Neural cell (in vitro differentiated cells): ENCODE measurements at regions not wholly inside any gene's neighbourhood (a gene's known extent, or its start where the extent isn't known, plus 50 kb on each side); places are given as distances from the start of the nearest gene placed in this dataset.

Experiments used
- H2AFZ ChIP-seq: fragments of 200-600, 300-800 bp; sonication (generic), shearing (Covaris generic); 2 replicates; pipeline ENCODE4 v1.6.0; 2014; ENCODE audit warnings: low read depth, mild to moderate bottlenecking, antibody characterized with exemption, low read length, moderate library complexity
- H3F3A ChIP-seq: fragments of 200-600 bp; shearing (Covaris generic); 2 replicates; pipeline ENCODE4 v1.6.1; 2016; ENCODE audit warnings: mild to moderate bottlenecking, moderate library complexity, mixed read lengths, antibody characterized with exemption, low read length; ENCODE audit not compliant: insufficient read depth, poor library complexity, severe bottlenecking
- H3K27ac ChIP-seq: fragments of 200-600, 300-800 bp; sonication (generic), shearing (Covaris generic); 2 replicates; pipeline ENCODE4 v1.5.1; 2014; ENCODE audit warnings: mild to moderate bottlenecking, low read length, moderate library complexity
- H3K27me3 ChIP-seq: fragments of 300-800, 200-600 bp; sonication (generic), shearing (Covaris generic); 2 replicates; pipeline ENCODE4 v1.6.0; 2014; ENCODE audit warnings: mild to moderate bottlenecking, low read depth, low read length, moderate library complexity; ENCODE audit not compliant: insufficient read depth
- H3K36me3 ChIP-seq: fragments of 300-800, 200-600 bp; sonication (generic), shearing (Covaris generic); 2 replicates; pipeline ENCODE4 v1.5.1; 2014; ENCODE audit warnings: mild to moderate bottlenecking, antibody characterized with exemption, low read length, moderate library complexity; ENCODE audit not compliant: insufficient read depth
- H3K4me2 ChIP-seq: fragments of 300-800, 200-600 bp; sonication (generic), shearing (Covaris generic); 2 replicates; pipeline ENCODE4 v1.6.0; 2014; ENCODE audit warnings: mild to moderate bottlenecking, low read length
- H3K4me3 ChIP-seq: fragments of 300-800, 200-600 bp; sonication (generic), shearing (Covaris generic); 2 replicates; pipeline ENCODE4 v1.5.1; 2014; ENCODE audit warnings: mild to moderate bottlenecking, low read length, moderate library complexity
- H3K79me2 ChIP-seq: fragments of 200-600 bp; shearing (Covaris generic); replicated peaks from 2 replicates; pipeline ENCODE4 v1.6.0; 2014; ENCODE audit warnings: mild to moderate bottlenecking, low read length, moderate library complexity; ENCODE audit not compliant: insufficient read depth
- H3K9ac ChIP-seq: fragments of 300-800, 200-600 bp; sonication (generic), shearing (Covaris generic); 2 replicates; pipeline ENCODE4 v1.6.1; 2016; ENCODE audit warnings: mild to moderate bottlenecking, low read length, mixed read lengths
- H3K9me2 ChIP-seq: fragments of 200-600 bp; shearing (Covaris generic); 2 replicates; pipeline ENCODE4 v1.6.1; 2016; ENCODE audit warnings: mild to moderate bottlenecking, low read length, mixed read lengths; ENCODE audit not compliant: insufficient read depth
- H3K9me3 ChIP-seq: fragments of 200-600, 300-800 bp; sonication (generic), shearing (Covaris generic); 2 replicates; pipeline ENCODE4 v1.6.1; 2016; ENCODE audit warnings: mild to moderate bottlenecking, mixed run types, low read length, moderate library complexity, mixed read lengths
- H4K20me1 ChIP-seq: fragments of 200-600 bp; shearing (Covaris generic); 2 replicates; pipeline ENCODE4 v1.6.1; 2016; ENCODE audit warnings: mild to moderate bottlenecking, mixed run types; ENCODE audit not compliant: insufficient read depth
- EP300 ChIP-seq: fragments of 450-650 bp; conservative IDR thresholded peaks from 2 replicates; pipeline ENCODE4 v1.6.1; 2014; ENCODE audit warnings: antibody characterized with exemption, mild to moderate bottlenecking, moderate library complexity; ENCODE audit not compliant: poor library complexity, severe bottlenecking
- EZH2 ChIP-seq: fragments of 200-600, 300-800 bp; shearing (Covaris generic), sonication (generic); IDR thresholded peaks from 2 replicates; pipeline ENCODE4 v1.6.1; 2014; ENCODE audit warnings: antibody characterized with exemption, low read length, borderline replicate concordance, mild to moderate bottlenecking; ENCODE audit not compliant: insufficient read depth, poor library complexity, severe bottlenecking
- MXI1 ChIP-seq: fragments of 450-650 bp; conservative IDR thresholded peaks from 2 replicates; pipeline ENCODE4 v1.6.1; 2014; ENCODE audit warnings: antibody characterized with exemption, mild to moderate bottlenecking; ENCODE audit not compliant: poor library complexity, severe bottlenecking
- POLR2AphosphoS5 ChIP-seq: IDR thresholded peaks from 2 replicates; pipeline ENCODE4 v1.6.1; 2012
- RAD21 ChIP-seq: fragments of 450-650 bp; conservative IDR thresholded peaks from 2 replicates; pipeline ENCODE4 v1.6.1; 2014; ENCODE audit warnings: antibody characterized with exemption, mild to moderate bottlenecking, moderate library complexity
- SMC3 ChIP-seq: fragments of 450-650 bp; conservative IDR thresholded peaks from 2 replicates; pipeline ENCODE4 v1.6.1; 2014; ENCODE audit warnings: antibody characterized with exemption, mild to moderate bottlenecking, moderate library complexity; ENCODE audit not compliant: poor library complexity
- TAF1 ChIP-seq: IDR thresholded peaks from 2 replicates; pipeline ENCODE4 v1.6.1; 2012; ENCODE audit warnings: low read depth
- TF ChIP-seq, protein P1 (sequence below): fragments of 450-650 bp; IDR thresholded peaks from 2 replicates; pipeline ENCODE4 v1.5.1; 2014; ENCODE audit warnings: antibody characterized with exemption, mild to moderate bottlenecking, moderate library complexity; ENCODE audit not compliant: poor library complexity, severe bottlenecking
- TF ChIP-seq, protein P2 (sequence below): IDR thresholded peaks from 2 replicates; pipeline ENCODE4 v1.6.1; 2012; ENCODE audit warnings: borderline replicate concordance

DNA sequence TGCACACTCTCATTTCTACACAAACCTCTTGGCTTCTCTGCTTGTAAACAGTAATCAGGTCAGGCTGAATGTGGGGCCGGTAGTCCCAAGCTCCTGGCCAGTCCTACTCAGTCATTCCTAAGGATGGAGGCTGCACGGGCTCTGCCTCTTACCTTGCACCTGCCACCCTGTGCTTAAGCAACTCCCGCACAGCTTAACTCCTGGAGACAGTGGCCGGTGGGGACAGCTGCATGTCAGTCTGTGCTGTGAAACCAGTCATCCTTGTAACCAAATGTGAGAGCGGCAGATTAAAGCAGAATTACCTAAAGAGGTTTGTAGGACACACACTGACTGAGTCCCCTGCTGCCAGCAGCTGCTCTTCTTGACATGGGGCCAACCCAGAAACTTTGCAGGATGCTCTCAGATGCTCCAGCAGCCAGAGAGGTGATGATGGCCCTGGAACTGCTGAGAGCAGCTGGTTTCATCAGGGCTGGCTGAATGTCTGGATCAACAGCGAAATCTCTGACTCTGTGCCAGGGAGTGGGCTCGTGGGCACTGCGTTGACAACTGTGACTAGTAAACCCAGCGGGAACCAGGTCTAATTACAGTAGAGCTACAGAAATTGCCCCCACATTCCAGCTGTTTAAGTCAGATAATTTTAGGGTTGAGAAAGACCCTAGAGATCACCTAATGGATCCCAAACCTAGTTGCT is 123.7 kb downstream of the ANAPC4 start:
- Histone ChIP-seq H3F3A (no peaks in the 10 kb centered on the region), H3K9me2 (no peaks in the 10 kb centered on the region), H4K20me1 (no peaks in the 10 kb centered on the region), H3K9me3 (no peaks in the 10 kb centered on the region), H3K27ac (no peak overlapping the region), H3K79me2 (no peaks in the 10 kb centered on the region), H3K4me3 (no peak overlapping the region), H2AFZ (no peak overlapping the region), H3K27me3 (no peaks in the 10 kb centered on the region), H3K36me3 (no peaks in the 10 kb centered on the region), H3K9ac (no peak overlapping the region), H3K4me2 (no peak overlapping the region)
- no peak for TF ChIP-seq MXI1
- TF ChIP-seq POLR2AphosphoS5, result no peak
- TF ChIP-seq, protein P1, sequence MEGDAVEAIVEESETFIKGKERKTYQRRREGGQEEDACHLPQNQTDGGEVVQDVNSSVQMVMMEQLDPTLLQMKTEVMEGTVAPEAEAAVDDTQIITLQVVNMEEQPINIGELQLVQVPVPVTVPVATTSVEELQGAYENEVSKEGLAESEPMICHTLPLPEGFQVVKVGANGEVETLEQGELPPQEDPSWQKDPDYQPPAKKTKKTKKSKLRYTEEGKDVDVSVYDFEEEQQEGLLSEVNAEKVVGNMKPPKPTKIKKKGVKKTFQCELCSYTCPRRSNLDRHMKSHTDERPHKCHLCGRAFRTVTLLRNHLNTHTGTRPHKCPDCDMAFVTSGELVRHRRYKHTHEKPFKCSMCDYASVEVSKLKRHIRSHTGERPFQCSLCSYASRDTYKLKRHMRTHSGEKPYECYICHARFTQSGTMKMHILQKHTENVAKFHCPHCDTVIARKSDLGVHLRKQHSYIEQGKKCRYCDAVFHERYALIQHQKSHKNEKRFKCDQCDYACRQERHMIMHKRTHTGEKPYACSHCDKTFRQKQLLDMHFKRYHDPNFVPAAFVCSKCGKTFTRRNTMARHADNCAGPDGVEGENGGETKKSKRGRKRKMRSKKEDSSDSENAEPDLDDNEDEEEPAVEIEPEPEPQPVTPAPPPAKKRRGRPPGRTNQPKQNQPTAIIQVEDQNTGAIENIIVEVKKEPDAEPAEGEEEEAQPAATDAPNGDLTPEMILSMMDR, result no peak
- no peak for TF ChIP-seq RAD21
- no peak for TF ChIP-seq SMC3
- TF ChIP-seq EZH2, result no peak
- TF ChIP-seq, protein P2, sequence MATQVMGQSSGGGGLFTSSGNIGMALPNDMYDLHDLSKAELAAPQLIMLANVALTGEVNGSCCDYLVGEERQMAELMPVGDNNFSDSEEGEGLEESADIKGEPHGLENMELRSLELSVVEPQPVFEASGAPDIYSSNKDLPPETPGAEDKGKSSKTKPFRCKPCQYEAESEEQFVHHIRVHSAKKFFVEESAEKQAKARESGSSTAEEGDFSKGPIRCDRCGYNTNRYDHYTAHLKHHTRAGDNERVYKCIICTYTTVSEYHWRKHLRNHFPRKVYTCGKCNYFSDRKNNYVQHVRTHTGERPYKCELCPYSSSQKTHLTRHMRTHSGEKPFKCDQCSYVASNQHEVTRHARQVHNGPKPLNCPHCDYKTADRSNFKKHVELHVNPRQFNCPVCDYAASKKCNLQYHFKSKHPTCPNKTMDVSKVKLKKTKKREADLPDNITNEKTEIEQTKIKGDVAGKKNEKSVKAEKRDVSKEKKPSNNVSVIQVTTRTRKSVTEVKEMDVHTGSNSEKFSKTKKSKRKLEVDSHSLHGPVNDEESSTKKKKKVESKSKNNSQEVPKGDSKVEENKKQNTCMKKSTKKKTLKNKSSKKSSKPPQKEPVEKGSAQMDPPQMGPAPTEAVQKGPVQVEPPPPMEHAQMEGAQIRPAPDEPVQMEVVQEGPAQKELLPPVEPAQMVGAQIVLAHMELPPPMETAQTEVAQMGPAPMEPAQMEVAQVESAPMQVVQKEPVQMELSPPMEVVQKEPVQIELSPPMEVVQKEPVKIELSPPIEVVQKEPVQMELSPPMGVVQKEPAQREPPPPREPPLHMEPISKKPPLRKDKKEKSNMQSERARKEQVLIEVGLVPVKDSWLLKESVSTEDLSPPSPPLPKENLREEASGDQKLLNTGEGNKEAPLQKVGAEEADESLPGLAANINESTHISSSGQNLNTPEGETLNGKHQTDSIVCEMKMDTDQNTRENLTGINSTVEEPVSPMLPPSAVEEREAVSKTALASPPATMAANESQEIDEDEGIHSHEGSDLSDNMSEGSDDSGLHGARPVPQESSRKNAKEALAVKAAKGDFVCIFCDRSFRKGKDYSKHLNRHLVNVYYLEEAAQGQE, result no peak
- TF ChIP-seq TAF1, result no peak
- no peak for TF ChIP-seq EP300

DNA sequence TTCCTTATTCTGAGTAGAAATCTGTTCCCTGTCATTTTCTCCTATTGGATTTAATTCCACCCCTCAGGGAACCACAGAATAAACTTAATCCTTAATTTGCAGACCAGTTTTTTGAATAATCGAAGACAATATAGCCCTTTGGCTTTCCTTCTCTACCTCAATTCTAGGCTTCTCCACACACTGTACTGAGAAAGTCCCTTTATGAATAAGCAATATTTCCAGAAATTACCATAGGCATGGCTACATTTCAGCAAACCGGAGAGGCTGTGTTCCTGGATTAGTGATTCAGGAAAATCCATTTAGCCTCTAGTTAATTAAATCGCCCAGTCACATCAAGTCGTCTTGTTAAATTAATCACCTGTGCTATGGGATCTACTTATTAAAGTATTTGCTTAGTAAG is 125.1 kb downstream of the ANAPC4 start:
- no peaks in the 10 kb centered on the region for H3K36me3 ChIP-seq
- no peaks in the 10 kb centered on the region for H4K20me1 ChIP-seq
- H2AFZ ChIP-seq, result no peak overlapping the region
- H3F3A ChIP-seq, result no peaks in the 10 kb centered on the region
- H3K4me3 ChIP-seq, result no peak overlapping the region
- H3K27ac ChIP-seq, result no peak overlapping the region
- H3K9me3 ChIP-seq, result no peaks in the 10 kb centered on the region
- H3K4me2 ChIP-seq, result no peak overlapping the region
- no peak overlapping the region for H3K9ac ChIP-seq
- H3K27me3 ChIP-seq, result no peaks in the 10 kb centered on the region
- no peaks in the 10 kb centered on the region for H3K9me2 ChIP-seq
- no peak for TF ChIP-seq TAF1
- TF ChIP-seq, protein P2, result no peak
- no peak for TF ChIP-seq EP300
- TF ChIP-seq SMC3, result no peak
- TF ChIP-seq RAD21, result no peak
- TF ChIP-seq POLR2AphosphoS5, result no peak
- TF ChIP-seq, protein P1, result no peak
- no peak for TF ChIP-seq MXI1
- no peak for TF ChIP-seq EZH2
- H3K79me2 ChIP-seq, result no peaks in the 10 kb centered on the region
